Peyer's patch (tissue), 4 donors: ENCODE measurements at regions not wholly inside any gene's neighbourhood (a gene's known extent, or its start where the extent isn't known, plus 50 kb on each side); places are given as distances from the start of the nearest gene placed in this dataset.

ENCODE experiments used
- CTCF ChIP-seq, 6 experiments: fragments of 450-650 bp in 4 of 6; fragments of 200-600 bp in 2 of 6; sonication (generic) in 1 of 6; IDR thresholded peaks; one replicate each; pipeline ENCODE4 v1.5.1; 2017 to 2019; ENCODE audit warnings: antibody characterized with exemption in 6 of 6, mild to moderate bottlenecking in 3 of 6, moderate library complexity in 1 of 6
- POLR2A ChIP-seq, 2 donors: fragments of 450-650 bp; IDR thresholded peaks; one replicate each; pipeline ENCODE4 v1.5.1; 2017; ENCODE audit warnings: antibody characterized with exemption in 2 of 2, mild to moderate bottlenecking in 2 of 2, moderate library complexity in 2 of 2

- TF ChIP-seq CTCF (IDR thresholded peaks at IDR 0.05) (no peak), POLR2A (IDR thresholded peaks at IDR 0.05) (no peak)
These were observed 137.8 kb upstream of the ANKH start for GRCh38 chr5:15009420-15009819.
